ENCODE measurements at regions not wholly inside any gene's neighbourhood (a gene's known extent, or its start where the extent isn't known, plus 50 kb on each side); places are given as distances from the start of the nearest gene placed in this dataset.

DNA sequence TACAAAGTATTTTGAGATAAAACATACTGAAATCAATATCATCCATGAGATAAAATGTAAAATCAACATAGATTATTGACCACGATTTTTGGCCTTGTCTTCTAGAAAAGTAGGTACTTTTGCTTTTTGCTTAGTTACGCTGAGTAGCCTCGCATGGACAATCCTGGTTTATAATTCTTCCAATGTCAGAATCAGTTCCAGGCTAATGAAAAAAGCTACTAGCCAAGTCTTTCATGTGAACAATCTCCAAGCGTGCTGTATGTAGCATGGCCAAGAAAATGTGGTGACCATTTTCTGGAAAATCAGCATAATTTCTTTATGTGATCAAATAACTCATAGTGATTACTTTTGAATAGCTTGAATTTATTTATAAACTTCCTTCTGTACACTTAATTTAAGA is 145.8 kb downstream of the NTMT2 start:
- Histone ChIP-seq H3K4me3 (no peak overlapping the region), H3K27me3 (peaks cover 3% of the 10 kb centered on the region), H3K4me1 (ENCODE audit: insufficient read depth) (no peaks in the 10 kb centered on the region), H3K27ac (no peak overlapping the region), H3K9me3 (no peaks in the 10 kb centered on the region), H3K36me3 (no peaks in the 10 kb centered on the region)
- intact Hi-C loops (cut with DNase I): no loop called here
- no peak for DNase-seq
- no peak for TF ChIP-seq POLR2A (IDR thresholded peaks at IDR 0.05)
- TF ChIP-seq EP300 (IDR thresholded peaks at IDR 0.05): no peak
- TF ChIP-seq, protein P1, sequence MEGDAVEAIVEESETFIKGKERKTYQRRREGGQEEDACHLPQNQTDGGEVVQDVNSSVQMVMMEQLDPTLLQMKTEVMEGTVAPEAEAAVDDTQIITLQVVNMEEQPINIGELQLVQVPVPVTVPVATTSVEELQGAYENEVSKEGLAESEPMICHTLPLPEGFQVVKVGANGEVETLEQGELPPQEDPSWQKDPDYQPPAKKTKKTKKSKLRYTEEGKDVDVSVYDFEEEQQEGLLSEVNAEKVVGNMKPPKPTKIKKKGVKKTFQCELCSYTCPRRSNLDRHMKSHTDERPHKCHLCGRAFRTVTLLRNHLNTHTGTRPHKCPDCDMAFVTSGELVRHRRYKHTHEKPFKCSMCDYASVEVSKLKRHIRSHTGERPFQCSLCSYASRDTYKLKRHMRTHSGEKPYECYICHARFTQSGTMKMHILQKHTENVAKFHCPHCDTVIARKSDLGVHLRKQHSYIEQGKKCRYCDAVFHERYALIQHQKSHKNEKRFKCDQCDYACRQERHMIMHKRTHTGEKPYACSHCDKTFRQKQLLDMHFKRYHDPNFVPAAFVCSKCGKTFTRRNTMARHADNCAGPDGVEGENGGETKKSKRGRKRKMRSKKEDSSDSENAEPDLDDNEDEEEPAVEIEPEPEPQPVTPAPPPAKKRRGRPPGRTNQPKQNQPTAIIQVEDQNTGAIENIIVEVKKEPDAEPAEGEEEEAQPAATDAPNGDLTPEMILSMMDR (IDR thresholded peaks at IDR 0.05): no peak
- 79 to 80% (median 80%) methylated on average over 4 of the region's 4 CpGs for WGBS, 3 donors

DNA sequence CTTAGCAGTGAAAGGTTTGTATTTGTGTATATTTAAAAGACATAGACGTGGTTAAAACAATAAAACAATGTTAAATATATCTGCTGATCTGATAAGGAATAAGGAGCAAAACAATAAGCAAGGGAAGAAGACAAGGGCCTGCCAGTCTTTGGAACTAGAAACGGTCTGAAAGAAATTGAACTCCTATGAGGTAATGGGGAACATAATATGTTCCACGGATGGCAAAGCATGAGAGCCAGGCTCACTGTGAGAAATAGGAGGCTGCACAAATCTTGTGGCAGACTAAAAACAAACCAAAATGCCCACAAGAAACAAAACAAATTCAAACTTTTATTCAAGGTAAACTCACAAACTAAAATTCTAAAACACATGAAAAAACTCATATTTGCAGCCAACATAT is 150.5 kb downstream of the NTMT2 start:
- H3K4me3 ChIP-seq: no peak overlapping the region

GRCh38 chr1:170296642-170297041 is 150.9 kb downstream of the NTMT2 start:
- Histone ChIP-seq H3K27me3 (peaks cover 3% of the 10 kb centered on the region), H3K4me3 (no peak overlapping the region), H3K27ac (no peak overlapping the region), H3K9me3 (no peaks in the 10 kb centered on the region), H3K36me3 (no peaks in the 10 kb centered on the region), H3K4me1 (ENCODE audit: insufficient read depth) (no peaks in the 10 kb centered on the region)
- TF ChIP-seq, protein P1 (IDR thresholded peaks at IDR 0.05): no peak
- TF ChIP-seq POLR2A (IDR thresholded peaks at IDR 0.05) (no peak), EP300 (IDR thresholded peaks at IDR 0.05) (no peak)
- no peak for DNase-seq
- intact Hi-C loops (cut with DNase I): no loop called here
- WGBS, 3 donors: 82 to 86% (median 84%) methylated on average over 2 of the region's 2 CpGs

More for the DNA sequence above, 150.5 kb downstream of the NTMT2 start:
- Histone ChIP-seq H3K27ac (no peak overlapping the region), H3K9me3 (no peaks in the 10 kb centered on the region), H3K4me1 (ENCODE audit: insufficient read depth) (no peaks in the 10 kb centered on the region), H3K36me3 (no peaks in the 10 kb centered on the region), H3K27me3 (peaks cover 3% of the 10 kb centered on the region)
- TF ChIP-seq, protein P1 (IDR thresholded peaks at IDR 0.05): no peak
- TF ChIP-seq POLR2A (IDR thresholded peaks at IDR 0.05) (no peak), EP300 (IDR thresholded peaks at IDR 0.05) (no peak)
- 56 to 75% (median 63%) methylated on average over 3 of the region's 3 CpGs for WGBS, 3 donors
- DNase-seq: no peak
- intact Hi-C loops (cut with DNase I): no loop called here

- H3K9me3 ChIP-seq: no peaks in the 10 kb centered on the region
- DNase-seq: no peak
- intact Hi-C loops (cut with DNase I): no loop called here
- no peak overlapping the region for H3K27ac ChIP-seq
- TF ChIP-seq POLR2A (IDR thresholded peaks at IDR 0.05) (no peak), EP300 (IDR thresholded peaks at IDR 0.05) (no peak)
- TF ChIP-seq, protein P1 (IDR thresholded peaks at IDR 0.05): no peak
- no peaks in the 10 kb centered on the region for H3K36me3 ChIP-seq
- no peaks in the 10 kb centered on the region for H3K27me3 ChIP-seq
- 88 to 92% (median 90%) methylated on average over 3 of the region's 3 CpGs for WGBS, 3 donors
- no peak overlapping the region for H3K4me3 ChIP-seq
- H3K4me1 ChIP-seq (ENCODE audit: insufficient read depth): peaks cover 2% of the 10 kb centered on the region
Measured at GRCh38 chr1:170301596-170301995, 155.8 kb downstream of the NTMT2 start.
